Stomach (tissue), 8 donors: ENCODE measurements at regions not wholly inside any gene's neighbourhood (a gene's known extent, or its start where the extent isn't known, plus 50 kb on each side); places are given as distances from the start of the nearest gene placed in this dataset.

ENCODE experiments used
- DNase-seq, 2 donors: peaks; one replicate each; pipeline versions ENCODE4 v3.0.0 to v3.0.0-alpha.2; 2013 to 2019
- H3K27ac ChIP-seq, 5 donors: fragments of 200-600 bp in 4 of 5; sonication (generic) in 4 of 5; one replicate each; pipeline ENCODE4 v1.5.1; 2013 to 2019; ENCODE audit warnings: mild to moderate bottlenecking in 1 of 5, moderate library complexity in 1 of 5
- H3K27me3 ChIP-seq, 3 donors: fragments of 200-600 bp; sonication (generic); one replicate each; pipeline ENCODE4 v1.5.1; 2017 to 2019; ENCODE audit warnings: mixed run types in 1 of 3
- H3K36me3 ChIP-seq, 4 donors: fragments of 200-600 bp; sonication (generic); 1 replicate in 3 of 4; 2 replicates in 1 of 4; pipeline ENCODE4 v1.5.1; 2016 to 2019
- H3K4me1 ChIP-seq, 4 donors: fragments of 200-600 bp; sonication (generic); one replicate each; pipeline ENCODE4 v1.5.1; 2016 to 2019
- H3K4me3 ChIP-seq, 4 donors: fragments of 200-600 bp; sonication (generic) in 3 of 4; one replicate each; pipeline ENCODE4 v1.5.1; 2016 to 2019; ENCODE audit warnings: mild to moderate bottlenecking in 1 of 4
- H3K9me3 ChIP-seq, 4 donors: fragments of 200-600 bp; sonication (generic); one replicate each; pipeline ENCODE4 v1.5.1; 2016 to 2019
- CTCF ChIP-seq, 7 experiments: fragments of 450-650 bp in 4 of 7; fragments of 200-600 bp in 3 of 7; sonication (generic) in 3 of 7; IDR thresholded peaks; one replicate each; pipeline ENCODE4 v1.5.1; 2016 to 2019; ENCODE audit warnings: antibody characterized with exemption in 7 of 7, control low read depth in 2 of 7, mild to moderate bottlenecking in 1 of 7
- EP300 ChIP-seq: sonication (generic); formaldehyde crosslinking; IDR thresholded peaks from one replicate; pipeline ENCODE4 v1.6.1; 2017; ENCODE audit warnings: antibody characterized with exemption
- POLR2A ChIP-seq, 4 donors: fragments of 450-650 bp; IDR thresholded peaks; one replicate each; pipeline ENCODE4 v1.6.1; 2016; ENCODE audit warnings: antibody characterized with exemption in 4 of 4, control low read depth in 2 of 4, mild to moderate bottlenecking in 1 of 4, moderate library complexity in 1 of 4
- POLR2AphosphoS5 ChIP-seq, 3 donors: sonication (generic); formaldehyde crosslinking; IDR thresholded peaks; one replicate each; pipeline ENCODE4 v1.6.1; 2016; ENCODE audit warnings: antibody characterized with exemption in 3 of 3
- WGBS, 5 donors: extraction: QIAGEN DNeasy Blood & Tissue Kit in 3 of 5; methylation state at CpG; one replicate each; pipeline versions ENCODE4 v1.1.5 to v1.1.7; 2013 to 2018; 5-methylcytosine and 5-hydroxymethylcytosine counted together
- intact Hi-C: fragments of 100-400 bp; cut with DNase I; formaldehyde crosslinking; loops from one replicate; pipeline ENCODE4 v1.15.1; 2023; ENCODE audit warnings: low total_unique reads
- donor health status: healthy with polysubstance abuse.
- donor health status: Bipolar disorder and iron deficiency.
- donor health status: healthy.

GRCh38 chr7:138238734-138239659 is 162.7 kb downstream of the AKR1D1 start:
- no peaks in the 10 kb centered on the region for H3K27me3 ChIP-seq
- no peak overlapping the region for H3K4me3 ChIP-seq
- TF ChIP-seq CTCF (IDR thresholded peaks at IDR 0.05) (no peak), POLR2AphosphoS5 (IDR thresholded peaks at IDR 0.05) (no peak), POLR2A (IDR thresholded peaks at IDR 0.05) (no peak), EP300 (no peak)
- intact Hi-C loops = no loop called here
- peaks cover 0 to 13% (median 5%) of the 10 kb centered on the region in 4 donors for H3K9me3 ChIP-seq
- no peaks in the 10 kb centered on the region for H3K36me3 ChIP-seq
- whole genome bisulfite sequencing, 5 donors = 56 to 76% (median 72%) methylated on average over 3 of the region's 3 CpGs
- no peak for DNase-seq
- H3K4me1 ChIP-seq = peaks cover 0 to 4% (median 2%) of the 10 kb centered on the region in 4 donors
- no peak overlapping the region for H3K27ac ChIP-seq

- H3K36me3 ChIP-seq = no peaks in the 10 kb centered on the region
These were observed 167.2 kb downstream of the AKR1D1 start for GRCh38 chr7:138243430-138243829.

GRCh38 chr7:138243836-138244235 is 167.6 kb downstream of the AKR1D1 start:
- TF ChIP-seq EP300 = no peak
- TF ChIP-seq POLR2A (IDR thresholded peaks at IDR 0.05) = no peak
- no peak for TF ChIP-seq CTCF (IDR thresholded peaks at IDR 0.05)
- no peak for TF ChIP-seq POLR2AphosphoS5 (IDR thresholded peaks at IDR 0.05)
- H3K4me3 ChIP-seq = no peak overlapping the region
- H3K36me3 ChIP-seq = no peaks in the 10 kb centered on the region
- 63 to 74% (median 68%) methylated on average over 1 of the region's 1 CpG for WGBS, 5 donors
- H3K27ac ChIP-seq = no peak overlapping the region
- intact Hi-C loops = no loop called here
- peaks cover 0 to 19% (median 5%) of the 10 kb centered on the region in 4 donors for H3K9me3 ChIP-seq
- H3K27me3 ChIP-seq = no peaks in the 10 kb centered on the region
- peaks cover 0 to 4% (median 3%) of the 10 kb centered on the region in 4 donors for H3K4me1 ChIP-seq
- no peak for DNase-seq

More at GRCh38 chr7:138243430-138243829, 167.2 kb downstream of the AKR1D1 start:
- 25 to 37% (median 28%) methylated on average over 5 of the region's 5 CpGs for WGBS, 5 donors
- no peaks in the 10 kb centered on the region for H3K27me3 ChIP-seq
- intact Hi-C loops = no loop called here
- TF ChIP-seq EP300 (no peak), POLR2AphosphoS5 (IDR thresholded peaks at IDR 0.05) (peak in 2 of 3 donors; percentile 33 to 66)
- DNase-seq = peak; percentile 59 to 65
- H3K4me1 ChIP-seq = peaks cover 0 to 4% (median 3%) of the 10 kb centered on the region in 4 donors
- peaks cover 0 to 20% (median 7%) of the 10 kb centered on the region in 4 donors for H3K9me3 ChIP-seq
- H3K27ac ChIP-seq = no peak overlapping the region
- no peak overlapping the region for H3K4me3 ChIP-seq

GRCh38 chr7:138244606-138245005 is 168.3 kb downstream of the AKR1D1 start:
- 72 to 81% (median 76%) methylated on average over 5 of the region's 5 CpGs for WGBS, 5 donors
- Histone ChIP-seq H3K36me3 (no peaks in the 10 kb centered on the region), H3K4me1 (peaks cover 0 to 4% (median 3%) of the 10 kb centered on the region in 4 donors), H3K27me3 (no peaks in the 10 kb centered on the region), H3K4me3 (no peak overlapping the region), H3K9me3 (peaks cover 0 to 16% (median 5%) of the 10 kb centered on the region in 4 donors), H3K27ac (no peak overlapping the region)
- intact Hi-C loops = no loop called here
- TF ChIP-seq EP300 (no peak), POLR2A (IDR thresholded peaks at IDR 0.05) (no peak), POLR2AphosphoS5 (IDR thresholded peaks at IDR 0.05) (no peak), CTCF (IDR thresholded peaks at IDR 0.05) (no peak)
- no peak for DNase-seq
